Chondrocyte (in vitro differentiated cells): ENCODE measurements at regions not wholly inside any gene's neighbourhood (a gene's known extent, or its start where the extent isn't known, plus 50 kb on each side); places are given as distances from the start of the nearest gene placed in this dataset.

Source experiments
- DNase-seq: peaks from one replicate; pipeline ENCODE4 v3.0.0; 2021; ENCODE audit warnings: mixed read lengths, low spot score
- H3K27ac Mint-ChIP-seq: one replicate; pipeline ENCODE4 v1.8.0; 2021; ENCODE audit warnings: mild to moderate bottlenecking, moderate library complexity, mixed read lengths; ENCODE audit not compliant: unreplicated experiment
- H3K27me3 Mint-ChIP-seq: 2 replicates; pipeline ENCODE4 v1.8.0; 2021; ENCODE audit warnings: low read depth, mixed read lengths
- H3K36me3 Mint-ChIP-seq: 2 replicates; pipeline ENCODE4 v1.8.0; 2021; ENCODE audit warnings: low read depth, mixed read lengths
- H3K4me1 Mint-ChIP-seq: 2 replicates; pipeline ENCODE4 v1.8.0; 2021; ENCODE audit warnings: low read depth, mild to moderate bottlenecking, mixed read lengths
- H3K4me3 Mint-ChIP-seq: one replicate; pipeline ENCODE4 v1.8.0; 2021; ENCODE audit warnings: mild to moderate bottlenecking, moderate library complexity, mixed read lengths; ENCODE audit not compliant: unreplicated experiment
- H3K9me3 Mint-ChIP-seq: 2 replicates; pipeline ENCODE4 v1.8.0; 2021; ENCODE audit warnings: low read depth, mixed read lengths
- CTCF ChIP-seq: fragments of 200-600 bp; sonication (generic); IDR thresholded peaks from 2 replicates; pipeline ENCODE4 v1.5.0; 2021; ENCODE audit warnings: antibody characterized with exemption, mild to moderate bottlenecking, moderate library complexity

GRCh38 chr17:33941744-33942143 is 313.3 kb upstream of the CCL2 start:
- Mint-ChIP-seq H3K27me3 (no peaks in the 10 kb centered on the region), H3K4me1 (no peaks in the 10 kb centered on the region), H3K27ac (no peak overlapping the region), H3K9me3 (no peaks in the 10 kb centered on the region), H3K36me3 (no peaks in the 10 kb centered on the region), H3K4me3 (no peak overlapping the region)
- DNase-seq: no peak
- TF ChIP-seq CTCF: no peak

- Mint-ChIP-seq H3K27me3 (no peaks in the 10 kb centered on the region), H3K36me3 (no peaks in the 10 kb centered on the region), H3K27ac (no peak overlapping the region), H3K4me1 (no peaks in the 10 kb centered on the region), H3K9me3 (no peaks in the 10 kb centered on the region), H3K4me3 (no peak overlapping the region)
- TF ChIP-seq CTCF: no peak
- DNase-seq: no peak
Measured at GRCh38 chr17:33942414-33942813, 312.7 kb upstream of the CCL2 start.

GRCh38 chr17:33944412-33944811 is 310.7 kb upstream of the CCL2 start:
- H3K4me3 Mint-ChIP-seq: no peak overlapping the region
- DNase-seq: no peak
- H3K27me3 Mint-ChIP-seq: no peaks in the 10 kb centered on the region
- no peaks in the 10 kb centered on the region for H3K9me3 Mint-ChIP-seq
- H3K36me3 Mint-ChIP-seq: no peaks in the 10 kb centered on the region
- H3K4me1 Mint-ChIP-seq: no peaks in the 10 kb centered on the region
- no peak overlapping the region for H3K27ac Mint-ChIP-seq
- no peak for TF ChIP-seq CTCF

- DNase-seq: no peak
- Mint-ChIP-seq H3K9me3 (no peaks in the 10 kb centered on the region), H3K27me3 (no peaks in the 10 kb centered on the region), H3K4me3 (no peak overlapping the region), H3K27ac (no peak overlapping the region), H3K4me1 (no peaks in the 10 kb centered on the region), H3K36me3 (no peaks in the 10 kb centered on the region)
- TF ChIP-seq CTCF: no peak
Measured at GRCh38 chr17:33944826-33945225, 310.3 kb upstream of the CCL2 start.

- H3K4me3 Mint-ChIP-seq: no peak overlapping the region
- H3K9me3 Mint-ChIP-seq: no peaks in the 10 kb centered on the region
- DNase-seq: no peak
- no peaks in the 10 kb centered on the region for H3K4me1 Mint-ChIP-seq
- no peak overlapping the region for H3K27ac Mint-ChIP-seq
- no peaks in the 10 kb centered on the region for H3K27me3 Mint-ChIP-seq
- TF ChIP-seq CTCF: no peak
- H3K36me3 Mint-ChIP-seq: no peaks in the 10 kb centered on the region
Measured at GRCh38 chr17:33945646-33946546, 309.2 kb upstream of the CCL2 start.
